HepG2 (cell line): ENCODE measurements at regions not wholly inside any gene's neighbourhood (a gene's known extent, or its start where the extent isn't known, plus 50 kb on each side); places are given as distances from the start of the nearest gene placed in this dataset.

Source experiments
- CAMTA2 ChIP-seq: sonication (generic); formaldehyde crosslinking; IDR thresholded peaks from 2 replicates; pipeline ENCODE4 v1.4.0; 2020; ENCODE audit warnings: mild to moderate bottlenecking, missing genetic modification reagents, borderline replicate concordance
- CREB1 ChIP-seq, 2 experiments: fragments of 450-650 bp in 1 of 2; IDR thresholded peaks; 2 replicates each; pipeline ENCODE4 v1.6.1; 2016 to 2017; ENCODE audit warnings: control low read depth in 1 of 2, mild to moderate bottlenecking in 1 of 2, missing compliant biosample characterization in 1 of 2, missing genetic modification characterization in 1 of 2
- GPBP1L1 ChIP-seq: sonication (generic); formaldehyde crosslinking; IDR thresholded peaks from 2 replicates; pipeline ENCODE4 v1.5.0; 2020; ENCODE audit warnings: mild to moderate bottlenecking, missing genetic modification reagents
- HMGXB3 ChIP-seq: sonication (generic); formaldehyde crosslinking; IDR thresholded peaks from 2 replicates; pipeline ENCODE4 v1.4.0; 2020; ENCODE audit warnings: missing genetic modification reagents, borderline replicate concordance
- MBD4 ChIP-seq: IDR thresholded peaks from 2 replicates; pipeline ENCODE4 v1.6.1; 2012; ENCODE audit warnings: low read length, inconsistent platforms, borderline replicate concordance
- PHF21A ChIP-seq: sonication (generic); formaldehyde crosslinking; IDR thresholded peaks from 2 replicates; pipeline ENCODE4 v1.5.0; 2020; ENCODE audit warnings: mild to moderate bottlenecking, missing genetic modification reagents
- SRSF1 ChIP-seq: fragments of 200-400 bp; formaldehyde crosslinking; optimal IDR thresholded peaks from 2 replicates; pipeline ENCODE3; 2017; ENCODE audit warnings: mild to moderate bottlenecking, low read depth, low read length, moderate library complexity
- TEAD3 ChIP-seq: optimal IDR thresholded peaks from 2 replicates; pipeline ENCODE3; 2016; ENCODE audit warnings: borderline replicate concordance
- U2AF2 ChIP-seq: fragments of 200-400 bp; formaldehyde crosslinking; IDR thresholded peaks from 2 replicates; pipeline ENCODE4 v1.6.1; 2017; ENCODE audit warnings: low read depth, mild to moderate bottlenecking, low read length
- ZNF136 ChIP-seq: sonication (generic); formaldehyde crosslinking; IDR thresholded peaks from 2 replicates; pipeline ENCODE4 v1.8.1; 2022; ENCODE audit warnings: low read depth, mild to moderate bottlenecking, moderate library complexity, missing genetic modification reagents
- ZNF274 ChIP-seq: sonication (generic); formaldehyde crosslinking; IDR thresholded peaks from 2 replicates; pipeline ENCODE4 v1.5.1; 2020; ENCODE audit warnings: mild to moderate bottlenecking, missing genetic modification reagents
- ZNF407 ChIP-seq: sonication (generic); formaldehyde crosslinking; IDR thresholded peaks from one replicate; pipeline ENCODE4 v1.5.1; 2020; ENCODE audit warnings: mild to moderate bottlenecking, missing genetic modification reagents; ENCODE audit errors: not compliant biosample characterization
- ZNF644 ChIP-seq: IDR thresholded peaks from 2 replicates; pipeline ENCODE4 v1.6.1; 2016; ENCODE audit warnings: low read depth

- TF ChIP-seq ZNF274 (CRISPR knock-in tag) = no peak
- TF ChIP-seq U2AF2 = no peak
- TF ChIP-seq GPBP1L1 (CRISPR knock-in tag) = no peak
- TF ChIP-seq TEAD3 (CRISPR knock-in tag) = peak; percentile 23
- TF ChIP-seq ZNF644 = no peak
- TF ChIP-seq ZNF407 = no peak
- no peak for TF ChIP-seq CAMTA2 (CRISPR knock-in tag)
- no peak for TF ChIP-seq ZNF136 (CRISPR knock-in tag)
- TF ChIP-seq CREB1 (IDR thresholded peaks at IDR 0.05) = no peak
- TF ChIP-seq CREB1 (CRISPR knock-in tag; IDR thresholded peaks at IDR 0.05) = no peak
- TF ChIP-seq SRSF1 = no peak
- TF ChIP-seq HMGXB3 = no peak
- TF ChIP-seq PHF21A = peak; percentile 43; the same call in 1 of the 2 replicates
- TF ChIP-seq MBD4 = no peak
Measured at GRCh38 chr2:16093639-16094529, 153.5 kb downstream of the MYCN start (continued).
